Epidermal melanocyte (primary cell): ENCODE measurements at regions not wholly inside any gene's neighbourhood (a gene's known extent, or its start where the extent isn't known, plus 50 kb on each side); places are given as distances from the start of the nearest gene placed in this dataset.

Source experiments
- DNase-seq: peaks from one replicate; pipeline ENCODE4 v3.0.0; 2011; ENCODE audit warnings: low spot score; ENCODE audit not compliant: insufficient read length

GRCh38 chr14:101002738-101003137 is 99.2 kb upstream of the RTL1 start:
- DNase-seq, result no peak

GRCh38 chr14:101004176-101004575 is 100.7 kb upstream of the RTL1 start:
- DNase-seq, result no peak

DNA sequence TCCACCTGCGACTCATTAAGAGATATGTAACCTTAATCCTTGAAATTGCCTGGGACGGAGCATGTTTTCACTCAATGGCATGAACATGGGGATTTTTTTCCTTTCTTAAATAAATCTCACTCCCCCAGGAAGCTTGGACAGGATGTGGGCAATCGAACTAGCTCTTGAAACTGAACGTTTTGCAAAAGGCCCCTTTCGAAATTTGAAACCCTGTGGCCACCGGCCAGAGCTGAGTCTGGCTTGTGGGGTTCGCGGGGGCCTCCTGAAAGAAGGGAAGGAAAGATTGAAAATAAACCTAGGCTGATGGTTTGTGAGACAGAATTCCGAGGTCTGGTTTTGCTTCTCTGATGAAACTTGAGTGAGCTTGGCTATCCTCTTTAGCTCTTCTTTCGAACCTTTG is 101.4 kb upstream of the RTL1 start:
- no peak for DNase-seq

DNA sequence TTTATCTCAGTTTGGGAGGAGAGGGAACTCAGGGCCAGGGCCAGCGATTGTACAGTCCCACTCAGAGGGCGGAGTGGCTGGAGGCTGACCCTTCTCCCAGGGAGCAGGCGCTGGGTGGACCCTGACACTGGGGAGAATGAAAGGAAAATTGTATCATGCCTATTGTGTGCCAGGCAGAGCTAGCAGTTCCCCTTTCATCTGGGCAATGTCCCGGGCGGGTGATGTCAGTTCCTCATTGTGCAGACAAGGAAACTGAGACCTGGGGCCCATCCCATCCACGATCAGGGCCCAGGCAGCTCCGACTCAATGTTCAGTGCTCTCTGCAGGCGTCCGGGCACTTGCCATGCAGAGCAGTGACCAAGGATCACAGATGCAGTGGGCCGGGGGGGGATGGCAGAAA is 101.9 kb upstream of the RTL1 start:
- no peak for DNase-seq

DNA sequence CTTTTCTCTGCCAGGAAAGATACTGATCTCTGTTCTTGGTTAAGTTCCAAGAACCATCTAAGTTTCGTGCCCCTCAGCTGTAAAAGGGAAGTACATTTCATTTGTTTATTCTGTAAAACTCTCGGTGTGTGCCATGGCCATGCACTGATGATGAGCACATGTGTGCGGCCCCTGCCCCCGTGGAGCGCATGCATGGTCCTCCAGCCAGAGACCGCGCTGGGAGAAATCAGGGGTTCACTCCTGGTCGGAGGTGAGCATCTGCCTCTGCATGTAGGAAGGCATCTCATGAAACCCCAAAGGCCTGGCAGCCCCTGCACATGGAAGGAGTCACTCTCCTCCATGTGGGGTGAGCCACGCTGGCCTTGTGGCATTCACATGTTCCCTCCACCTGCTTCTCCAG is 102.5 kb upstream of the RTL1 start:
- no peak for DNase-seq

DNA sequence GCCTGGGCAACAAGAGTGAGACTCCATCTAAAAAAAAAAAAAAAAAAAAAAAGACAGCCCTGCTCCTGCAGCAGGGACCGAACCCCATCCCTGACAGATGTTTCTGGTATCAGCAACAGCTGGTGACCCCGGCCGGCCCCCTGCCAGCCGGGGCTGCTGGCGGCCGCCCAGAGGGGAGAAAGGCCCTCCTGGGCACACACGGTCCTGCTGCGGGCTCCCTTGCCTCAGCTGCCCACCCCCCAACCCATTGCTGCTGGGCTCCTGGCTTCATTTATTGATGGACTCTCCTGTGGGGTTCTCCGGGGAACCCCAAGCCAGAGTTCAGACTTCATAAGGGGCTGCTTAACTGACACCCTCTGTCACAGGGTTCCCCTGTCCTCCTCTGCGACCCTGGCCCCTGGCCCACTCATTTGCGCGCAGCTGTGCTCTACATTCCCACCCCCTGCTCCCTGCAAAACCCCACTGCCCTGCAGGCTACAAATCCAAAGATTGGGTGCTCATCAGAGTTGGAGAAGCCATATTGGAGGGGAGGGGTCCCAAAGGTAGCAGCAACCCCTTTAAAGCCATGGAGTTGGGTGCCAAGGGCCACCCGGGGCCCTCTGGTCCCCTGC is 103.6 kb upstream of the RTL1 start:
- DNase-seq, result no peak

DNA sequence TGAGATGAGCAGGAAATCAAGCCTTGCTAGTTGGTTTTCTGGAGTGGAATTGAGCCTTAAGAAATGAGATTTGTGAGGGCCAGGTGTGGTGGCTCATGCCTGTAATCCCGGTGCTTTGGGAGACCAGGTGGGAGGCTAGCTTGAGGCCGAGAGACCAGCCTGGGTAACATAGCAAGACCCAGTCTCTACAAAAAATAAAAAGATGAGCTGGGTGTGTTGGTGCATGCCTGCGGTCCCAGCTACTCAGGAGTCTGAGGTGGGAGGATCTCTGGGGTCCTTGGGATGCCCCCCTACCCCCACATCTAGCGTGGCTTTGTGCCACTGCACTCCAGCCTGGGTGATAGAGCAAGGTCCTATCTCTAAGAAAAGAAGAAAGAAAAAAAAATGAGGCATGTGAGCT is 104.2 kb upstream of the RTL1 start:
- no peak for DNase-seq

DNA sequence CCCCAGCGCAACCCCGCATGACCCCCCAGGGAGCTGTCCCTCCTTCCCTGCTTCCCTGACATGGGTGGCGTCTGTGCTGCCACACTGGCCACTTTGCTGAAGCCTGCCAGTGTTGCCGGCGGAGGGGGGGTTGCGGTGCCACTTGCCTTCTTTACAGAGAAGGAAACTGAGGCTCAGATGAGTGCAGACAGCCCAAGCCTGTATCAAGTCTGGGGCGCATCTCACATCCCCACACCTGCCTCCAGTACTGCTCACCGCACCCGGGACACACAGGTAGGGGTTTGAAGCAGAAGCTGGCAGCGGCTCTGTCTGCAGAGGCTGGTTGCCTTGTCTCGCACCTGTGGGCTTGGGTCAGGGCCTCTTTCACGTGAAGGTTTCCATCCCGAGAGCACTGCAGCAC is 104.7 kb upstream of the RTL1 start:
- DNase-seq, result no peak

DNA sequence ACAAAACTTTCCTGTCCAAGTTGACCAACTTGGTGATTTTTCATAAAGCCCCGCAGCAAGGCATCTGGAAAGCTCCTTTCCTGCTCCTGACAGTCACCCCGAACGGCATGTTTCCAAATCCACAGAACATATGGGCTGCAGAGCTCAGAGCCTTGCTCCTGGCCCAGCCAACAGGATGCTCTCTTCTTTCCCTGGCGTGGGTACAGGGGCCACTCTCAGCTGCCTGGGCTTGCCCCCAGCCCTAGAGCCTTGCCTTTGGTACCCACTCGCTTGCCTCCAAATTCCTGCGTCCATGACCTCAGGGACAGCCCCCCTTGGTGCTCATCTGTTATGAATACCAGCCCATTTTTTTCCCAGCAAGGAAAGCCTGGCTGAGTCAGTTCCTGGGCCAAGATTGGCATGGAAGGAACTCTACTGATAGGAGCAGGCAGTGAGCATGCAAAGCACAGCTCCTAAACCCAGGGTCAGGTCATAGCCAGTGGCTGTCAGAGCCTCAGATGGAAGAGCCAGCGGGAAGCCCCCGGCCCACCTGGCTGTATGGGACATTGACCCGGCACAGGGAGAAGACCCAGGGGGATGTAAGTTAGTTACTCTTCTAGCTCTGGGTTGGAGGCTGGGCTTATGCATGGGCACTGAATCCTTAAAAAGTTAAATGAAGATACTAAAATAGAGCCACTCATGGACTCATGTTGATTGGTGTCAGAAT is 105.3 kb upstream of the RTL1 start:
- DNase-seq, result peak; percentile 54

DNA sequence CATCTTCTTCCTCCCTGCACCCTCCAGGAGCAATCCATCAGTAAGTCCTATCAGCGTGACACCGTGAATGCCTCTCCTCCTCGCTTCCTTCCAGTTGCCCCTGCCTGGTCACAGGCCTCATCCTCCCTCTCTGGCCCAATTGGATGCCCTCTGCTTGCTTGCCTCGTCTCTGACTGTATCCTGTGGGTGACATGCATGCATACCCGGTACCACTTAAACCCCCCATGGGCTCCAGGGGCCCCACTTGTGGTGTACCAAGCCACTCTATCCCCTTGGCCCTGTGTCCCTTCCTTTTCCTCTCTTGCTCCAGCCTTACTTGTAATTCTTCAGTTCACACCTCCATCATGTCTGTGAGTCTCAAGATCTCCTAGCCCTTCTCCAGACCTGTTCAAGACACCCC is 106.0 kb upstream of the RTL1 start:
- DNase-seq, result no peak

DNA sequence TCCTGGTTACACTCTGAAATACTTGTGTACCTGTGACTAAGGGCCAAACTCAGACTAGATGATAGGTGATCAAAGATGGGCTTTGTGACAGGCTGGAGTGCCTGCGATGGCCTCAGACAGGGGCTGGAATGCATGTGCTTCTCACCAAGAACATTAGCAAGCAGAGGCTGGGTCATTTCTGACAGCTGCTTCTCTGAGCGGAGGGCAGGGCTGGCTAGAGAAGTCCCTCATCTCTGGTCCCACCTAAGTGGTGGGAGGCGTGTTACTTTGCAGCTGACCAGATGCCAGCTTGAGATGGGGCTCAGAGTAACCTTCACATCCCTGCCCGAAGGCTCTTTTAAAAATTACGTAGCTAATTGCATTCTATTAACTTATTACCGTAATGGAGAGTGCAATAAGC is 106.8 kb upstream of the RTL1 start:
- DNase-seq, result no peak

DNA sequence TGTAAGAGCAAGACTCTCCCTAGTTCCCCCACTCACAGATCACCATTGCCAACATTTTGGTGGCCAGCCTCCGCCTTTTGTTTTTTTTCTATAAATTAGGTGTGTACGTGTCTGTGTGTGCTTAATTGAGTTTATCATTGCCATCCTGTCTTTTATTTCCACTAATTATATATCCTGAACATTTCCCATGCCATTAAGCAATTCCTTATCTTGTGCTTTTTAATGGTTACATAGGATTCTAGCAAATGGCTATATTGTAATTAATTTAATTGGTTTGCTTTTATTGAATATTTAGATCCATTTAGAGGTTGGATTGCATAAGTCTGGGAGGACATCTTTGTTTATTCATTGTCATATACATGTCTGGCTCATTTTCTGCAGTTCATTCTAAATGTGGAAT is 107.3 kb upstream of the RTL1 start:
- DNase-seq, result no peak

GRCh38 chr14:101017209-101017608 is 113.7 kb upstream of the RTL1 start:
- no peak for DNase-seq

DNA sequence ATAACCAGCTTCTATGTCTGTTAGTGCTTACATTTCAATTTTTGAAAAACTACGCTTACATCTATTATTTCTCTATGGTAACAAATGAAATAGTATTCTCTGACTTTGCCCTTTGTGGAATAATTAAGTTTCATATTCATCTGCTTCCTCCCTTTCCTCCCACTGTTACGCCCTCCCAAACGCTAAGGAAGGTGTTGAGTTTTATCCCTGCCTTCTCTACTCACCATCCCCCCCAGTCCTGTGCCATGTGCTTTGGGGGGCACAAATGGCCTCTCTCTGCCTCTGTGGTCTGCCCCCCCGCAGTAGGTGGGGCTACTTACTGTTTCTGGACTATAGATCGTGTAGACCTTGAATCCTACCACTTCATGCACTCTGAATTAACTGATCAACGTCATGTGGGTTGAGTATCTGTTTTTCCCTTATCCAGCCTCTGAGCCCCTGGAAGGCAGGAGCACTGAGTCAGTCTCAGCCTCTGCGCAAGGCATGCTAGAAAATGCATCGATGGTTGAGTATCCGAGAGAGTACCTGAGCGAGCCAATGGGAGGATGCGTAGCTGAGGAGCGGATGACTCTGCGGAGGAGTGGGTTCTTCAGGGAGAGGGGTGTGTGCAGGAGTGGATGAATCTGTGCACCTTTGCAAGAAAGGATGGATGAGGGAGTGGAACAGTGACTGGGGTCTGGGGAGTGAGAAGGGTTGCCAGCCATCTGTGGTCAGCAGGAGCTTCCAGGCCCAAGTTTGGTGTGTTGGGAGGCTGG is 114.5 kb upstream of the RTL1 start:
- no peak for DNase-seq

DNA sequence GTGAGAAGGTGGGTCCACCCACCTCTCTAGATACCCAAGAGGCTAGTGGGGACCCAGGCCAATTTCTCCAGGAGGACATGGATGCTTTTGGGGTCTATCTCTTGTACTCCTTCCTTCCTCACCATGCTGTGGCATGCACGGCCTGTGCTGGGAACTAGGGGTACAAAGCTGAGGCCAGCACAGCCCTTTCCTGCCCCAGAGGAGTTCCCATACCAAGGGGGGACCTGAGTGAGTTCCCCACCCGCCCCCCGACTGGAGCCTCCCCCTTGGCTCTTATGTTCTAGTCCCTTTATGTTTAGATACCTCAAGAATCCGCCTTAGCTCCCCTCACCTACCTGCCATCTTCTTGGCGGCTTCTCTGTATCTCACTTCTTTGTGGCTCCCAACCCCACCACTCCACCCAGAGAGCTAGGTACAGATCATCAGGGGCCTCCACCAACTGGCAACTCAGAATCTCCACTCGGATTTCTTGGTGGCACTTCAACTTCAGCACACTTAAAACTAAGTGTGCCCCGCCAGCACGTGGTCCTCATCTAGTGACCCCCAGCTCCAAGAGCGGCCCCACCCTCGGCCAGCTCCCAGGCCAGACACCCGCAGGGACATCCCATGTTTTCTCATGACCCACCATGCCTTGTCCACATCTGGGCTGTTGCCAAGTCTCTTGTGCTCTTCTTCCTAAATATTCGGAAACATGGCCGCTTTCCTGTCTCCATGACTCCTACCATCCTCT is 115.2 kb upstream of the RTL1 start:
- DNase-seq, result no peak

- DNase-seq, result no peak
Observed at GRCh38 chr14:101019541-101019940, 116.0 kb upstream of the RTL1 start.

DNA sequence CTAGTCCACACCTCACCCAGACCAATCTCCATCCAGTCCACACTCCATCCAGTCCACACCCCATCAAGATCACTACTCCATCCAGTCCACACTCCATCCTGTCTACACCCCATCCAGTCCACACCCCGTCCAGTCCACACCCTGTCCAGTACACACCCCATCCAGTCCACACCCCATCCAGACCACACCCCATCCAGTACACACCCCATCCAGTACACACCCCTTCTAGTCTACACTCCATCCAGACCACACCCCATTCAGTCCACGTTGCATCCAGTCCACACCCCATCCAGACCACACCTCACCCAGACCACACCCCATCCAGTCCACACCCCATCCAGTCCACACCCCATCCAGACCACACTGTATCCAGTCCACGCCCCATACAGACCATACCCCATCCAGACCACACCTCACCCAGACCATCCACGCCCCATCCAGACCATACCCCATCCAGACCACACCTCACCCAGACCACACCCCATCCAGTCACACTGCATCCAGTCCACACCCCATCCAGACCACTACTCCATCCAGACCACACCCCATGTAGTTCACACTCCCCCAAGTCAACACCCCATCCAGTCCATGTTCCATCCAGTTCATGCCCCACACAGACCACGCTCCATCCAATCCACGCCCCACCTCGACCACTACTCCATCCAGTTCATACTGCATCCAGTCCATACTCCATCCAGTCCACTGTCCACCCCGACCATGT is 116.6 kb upstream of the RTL1 start:
- no peak for DNase-seq

- DNase-seq, result no peak
Observed at GRCh38 chr14:101020834-101021370, 117.4 kb upstream of the RTL1 start.

DNA sequence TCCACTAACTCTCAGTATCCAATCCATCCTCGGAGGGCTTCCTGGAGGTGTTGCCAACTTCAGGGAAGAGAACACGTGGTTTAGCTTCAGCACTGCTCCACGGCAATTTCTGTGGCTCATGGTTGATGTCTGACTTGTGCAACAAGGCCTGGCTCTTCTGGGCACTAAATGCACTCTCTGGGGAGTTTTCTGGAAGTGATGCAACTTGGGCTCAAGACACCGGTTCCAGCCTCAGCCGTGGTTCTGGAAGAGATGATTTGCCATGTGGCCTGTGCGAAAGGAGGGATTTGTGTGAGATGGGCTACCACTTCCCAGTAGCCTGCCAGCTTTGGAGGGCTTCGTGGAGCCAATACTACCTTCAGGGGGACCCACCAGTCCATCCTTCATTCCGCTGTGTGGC is 118.6 kb upstream of the RTL1 start:
- no peak for DNase-seq

- no peak for DNase-seq
Observed at GRCh38 chr14:101022916-101023435, 119.5 kb upstream of the RTL1 start.

DNA sequence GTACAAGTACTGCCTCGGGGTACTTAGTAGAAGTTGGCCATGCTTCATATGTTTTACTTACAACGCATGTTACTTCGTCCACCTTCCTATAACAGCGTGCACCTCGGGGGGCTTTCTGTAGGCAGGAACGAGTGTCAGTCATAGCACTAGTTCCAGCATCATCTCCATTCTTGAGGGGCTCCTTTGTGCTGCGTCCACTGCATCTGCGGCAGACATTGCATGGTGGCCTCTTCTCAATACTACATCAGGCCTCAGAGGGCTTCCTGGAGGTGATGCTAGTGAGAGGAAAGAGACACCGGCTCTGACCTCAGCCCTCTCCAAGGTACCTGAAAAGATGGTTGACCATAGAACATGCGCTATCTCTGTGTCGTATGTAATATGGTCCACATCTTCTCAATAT is 121.2 kb upstream of the RTL1 start:
- DNase-seq, result no peak
